Large intestine (tissue), 3 donors: ENCODE measurements at regions not wholly inside any gene's neighbourhood (a gene's known extent, or its start where the extent isn't known, plus 50 kb on each side); places are given as distances from the start of the nearest gene placed in this dataset.

Source experiments
- DNase-seq, 2 donors: peaks; one replicate each; pipeline versions ENCODE4 v3.0.0 to v3.0.0-alpha.2; 2013
- H3K27ac ChIP-seq: one replicate; pipeline ENCODE4 v1.5.1; 2013; ENCODE audit warnings: low read length
- H3K27me3 ChIP-seq: 2 replicates; pipeline ENCODE4 v1.6.1; 2013; ENCODE audit warnings: low read length; ENCODE audit not compliant: control insufficient read depth, insufficient read depth
- H3K36me3 ChIP-seq: 2 replicates; pipeline ENCODE4 v1.6.1; 2013; ENCODE audit warnings: low read length; ENCODE audit not compliant: control insufficient read depth, insufficient read depth
- H3K4me1 ChIP-seq: one replicate; pipeline ENCODE4 v1.6.1; 2013; ENCODE audit warnings: low read length; ENCODE audit not compliant: control insufficient read depth, insufficient read depth
- H3K4me3 ChIP-seq: one replicate; pipeline ENCODE4 v1.5.1; 2013; ENCODE audit warnings: low read length
- H3K9me3 ChIP-seq: one replicate; pipeline ENCODE4 v1.6.1; 2013; ENCODE audit warnings: mild to moderate bottlenecking, low read depth, low read length, moderate library complexity; ENCODE audit not compliant: control insufficient read depth
- WGBS: methylation state at CpG from one replicate; pipeline ENCODE4 v1.1.5; 2013; ENCODE audit warnings: low lambda C conversion rate; ENCODE audit not compliant: insufficient coverage; 5-methylcytosine and 5-hydroxymethylcytosine counted together

DNA sequence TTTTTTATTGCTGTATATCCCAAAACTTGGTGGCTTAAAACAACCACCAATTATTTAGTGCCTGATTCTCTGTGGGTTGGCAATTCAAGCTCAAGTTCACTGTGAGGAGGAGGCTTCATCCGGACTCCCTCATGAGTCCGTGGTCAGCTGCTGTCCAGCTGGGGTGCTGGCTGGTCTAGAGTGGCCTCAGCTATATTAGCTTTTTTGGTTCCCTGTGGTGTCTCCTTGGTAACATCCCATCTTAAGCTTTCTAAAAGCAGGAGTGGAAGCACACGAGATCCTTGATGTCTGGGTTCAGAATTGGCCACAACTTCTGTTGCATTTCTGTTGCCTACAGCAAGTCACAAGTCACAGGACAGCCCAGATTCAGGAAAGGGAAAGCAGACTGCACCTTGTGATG, 536.5 kb upstream of the FZD8 start:
- Histone ChIP-seq H3K4me1 (peaks cover 4% of the 10 kb centered on the region), H3K36me3 (no peaks in the 10 kb centered on the region), H3K27me3 (no peaks in the 10 kb centered on the region), H3K27ac (no peak overlapping the region), H3K4me3 (no peak overlapping the region), H3K9me3 (no peaks in the 10 kb centered on the region)
- DNase-seq: no peak
- WGBS: 60% methylated on average over 1 of the region's 3 CpGs

DNA sequence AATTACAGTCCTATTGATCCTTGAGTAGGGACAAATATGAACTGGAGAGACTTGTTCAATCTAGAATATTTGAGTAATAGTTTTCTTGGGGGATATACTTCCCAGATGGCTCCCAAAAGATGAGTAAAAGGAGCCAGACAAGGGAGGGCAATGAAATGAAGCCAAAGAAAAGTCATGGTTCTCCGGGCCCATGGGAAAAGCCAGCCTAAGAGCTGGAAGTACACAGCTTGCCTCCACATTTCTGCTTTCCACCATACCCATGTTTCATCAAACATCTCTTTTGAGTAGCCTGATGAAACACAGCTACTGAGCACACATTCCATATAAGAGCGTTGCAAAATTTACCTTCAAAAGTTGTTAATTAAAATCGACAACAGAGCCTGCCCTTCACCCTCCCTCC, 535.0 kb upstream of the FZD8 start:
- no peak for DNase-seq
- no peaks in the 10 kb centered on the region for H3K36me3 ChIP-seq
- H3K9me3 ChIP-seq: no peaks in the 10 kb centered on the region
- no peaks in the 10 kb centered on the region for H3K27me3 ChIP-seq
- no CpG with 5 or more reads among the region's 3 CpGs for WGBS
- no peak overlapping the region for H3K27ac ChIP-seq
- H3K4me3 ChIP-seq: no peak overlapping the region
- H3K4me1 ChIP-seq: peaks cover 7% of the 10 kb centered on the region

DNA sequence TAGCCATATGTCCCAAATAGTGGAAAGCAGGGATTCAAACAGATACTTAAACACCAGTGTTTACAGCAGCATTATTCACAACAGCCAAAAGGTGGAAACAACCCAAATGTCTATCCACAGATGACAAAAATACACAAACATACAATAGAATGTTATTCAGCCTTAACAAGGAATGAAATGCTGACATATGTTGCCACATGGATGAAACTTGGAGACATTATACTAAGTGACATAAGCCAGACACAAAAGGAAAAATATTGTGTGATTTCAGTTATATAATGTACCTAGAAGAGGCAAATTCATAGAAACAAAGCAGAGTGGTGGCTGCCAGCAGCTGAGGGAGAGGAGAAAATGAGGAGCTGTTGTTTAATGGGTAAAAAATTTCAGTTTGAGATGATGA, 533.9 kb upstream of the FZD8 start:
- H3K27me3 ChIP-seq: no peaks in the 10 kb centered on the region
- no peak overlapping the region for H3K27ac ChIP-seq
- H3K9me3 ChIP-seq: no peaks in the 10 kb centered on the region
- H3K4me1 ChIP-seq: peaks cover 9% of the 10 kb centered on the region
- no peak overlapping the region for H3K4me3 ChIP-seq
- DNase-seq: no peak
- no peaks in the 10 kb centered on the region for H3K36me3 ChIP-seq

DNA sequence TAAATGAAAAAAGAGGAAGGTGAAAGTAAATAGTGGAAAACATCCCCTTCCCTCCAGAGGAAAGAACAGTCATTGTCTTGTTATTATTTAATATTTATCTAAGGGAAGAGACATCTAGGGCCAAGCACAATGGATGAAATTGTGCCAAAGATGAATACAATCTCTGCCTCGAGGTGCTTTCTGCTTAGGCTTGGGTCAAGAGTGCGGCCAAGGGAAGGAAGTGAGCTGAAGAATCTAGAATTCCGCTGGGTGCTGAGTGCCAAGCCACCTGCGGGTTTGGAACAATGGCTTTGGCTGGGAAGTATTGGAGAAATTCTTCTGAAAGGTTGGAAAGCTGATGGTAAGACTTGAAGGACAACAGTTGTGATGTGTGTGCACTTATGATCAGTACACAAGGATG, 531.3 kb upstream of the FZD8 start:
- DNase-seq: no peak
- no peaks in the 10 kb centered on the region for H3K36me3 ChIP-seq
- H3K4me1 ChIP-seq: peaks cover 9% of the 10 kb centered on the region
- H3K4me3 ChIP-seq: no peak overlapping the region
- H3K9me3 ChIP-seq: no peaks in the 10 kb centered on the region
- no peaks in the 10 kb centered on the region for H3K27me3 ChIP-seq
- no peak overlapping the region for H3K27ac ChIP-seq
- WGBS: no CpG with 5 or more reads among the region's 4 CpGs

DNA sequence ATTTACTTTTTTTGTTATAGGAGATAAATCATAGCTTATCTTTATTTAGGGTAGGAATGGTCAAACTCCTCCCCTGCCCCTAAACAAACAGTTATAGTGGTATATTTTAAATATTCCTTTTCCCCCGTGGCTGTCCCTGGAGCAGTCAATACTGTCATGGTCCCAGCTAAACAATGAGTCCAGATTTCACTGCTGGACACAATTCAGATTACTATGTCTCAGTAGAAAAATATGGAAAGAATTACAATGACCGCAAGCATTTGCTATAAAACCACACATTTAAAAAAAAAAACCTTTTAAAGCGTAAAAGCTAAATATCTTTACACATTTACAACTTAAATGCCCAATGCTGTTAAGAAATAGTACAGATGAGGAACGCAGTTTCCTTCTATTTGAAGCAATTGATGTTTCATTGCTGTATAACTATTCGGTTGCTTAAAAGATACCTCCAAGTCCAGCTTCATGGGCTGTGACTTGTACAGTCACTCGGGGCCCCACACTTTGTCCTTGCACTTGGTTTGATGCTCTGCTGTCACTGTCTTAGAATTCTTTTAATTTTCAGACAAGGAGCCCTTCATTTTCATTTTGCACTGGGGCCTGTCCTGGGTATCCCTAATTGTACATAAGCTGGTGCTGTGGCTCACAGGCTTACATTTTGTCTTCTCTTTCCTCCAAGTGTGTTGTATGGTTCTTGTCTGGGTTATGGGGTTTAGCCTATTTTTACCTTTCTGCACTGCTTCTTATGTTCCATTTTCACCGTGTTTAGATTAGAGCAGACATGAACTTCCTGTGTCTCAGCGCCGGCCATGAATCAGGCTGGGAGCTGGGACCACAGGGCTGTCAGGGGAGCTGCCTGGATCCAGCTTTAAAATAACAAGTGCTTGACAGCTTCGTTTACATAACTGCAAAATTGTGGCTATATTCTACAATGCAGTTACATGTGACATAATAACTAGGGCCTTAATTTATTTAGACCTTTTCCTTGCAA, 530.2 kb upstream of the FZD8 start:
- peak in 1 of 2 donors; percentile 17 for DNase-seq
- WGBS: no CpG with 5 or more reads among the region's 10 CpGs
- H3K4me1 ChIP-seq: peaks cover 9% of the 10 kb centered on the region
- no peaks in the 10 kb centered on the region for H3K36me3 ChIP-seq
- no peak overlapping the region for H3K4me3 ChIP-seq
- no peaks in the 10 kb centered on the region for H3K9me3 ChIP-seq
- H3K27ac ChIP-seq: no peak overlapping the region
- H3K27me3 ChIP-seq: no peaks in the 10 kb centered on the region

DNA sequence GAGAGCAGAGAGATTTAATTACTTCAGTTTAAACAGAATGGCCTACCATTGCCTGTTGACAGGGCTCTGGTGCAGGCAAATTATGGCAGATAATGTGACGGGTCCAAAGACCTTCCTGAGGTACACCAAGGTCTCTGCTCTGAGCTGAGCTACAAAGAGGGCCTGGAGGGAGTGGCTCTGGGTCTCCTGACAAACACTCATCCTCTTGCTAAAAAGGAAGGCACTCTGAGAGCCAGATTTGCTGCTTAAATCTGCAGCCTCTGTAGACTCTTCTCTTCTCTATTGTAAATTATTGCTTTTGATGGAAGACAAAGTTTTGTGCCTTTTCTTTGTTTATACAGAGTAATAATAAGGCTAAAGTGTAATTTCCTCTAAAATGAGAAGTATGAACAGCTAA, 529.5 kb upstream of the FZD8 start:
- H3K36me3 ChIP-seq: no peaks in the 10 kb centered on the region
- no peaks in the 10 kb centered on the region for H3K27me3 ChIP-seq
- peak in 1 of 2 donors; percentile 36 for DNase-seq
- H3K9me3 ChIP-seq: no peaks in the 10 kb centered on the region
- H3K4me3 ChIP-seq: no peak overlapping the region
- no peak overlapping the region for H3K27ac ChIP-seq
- H3K4me1 ChIP-seq: peaks cover 9% of the 10 kb centered on the region
- WGBS: no CpG with 5 or more reads among the region's 1 CpG

DNA sequence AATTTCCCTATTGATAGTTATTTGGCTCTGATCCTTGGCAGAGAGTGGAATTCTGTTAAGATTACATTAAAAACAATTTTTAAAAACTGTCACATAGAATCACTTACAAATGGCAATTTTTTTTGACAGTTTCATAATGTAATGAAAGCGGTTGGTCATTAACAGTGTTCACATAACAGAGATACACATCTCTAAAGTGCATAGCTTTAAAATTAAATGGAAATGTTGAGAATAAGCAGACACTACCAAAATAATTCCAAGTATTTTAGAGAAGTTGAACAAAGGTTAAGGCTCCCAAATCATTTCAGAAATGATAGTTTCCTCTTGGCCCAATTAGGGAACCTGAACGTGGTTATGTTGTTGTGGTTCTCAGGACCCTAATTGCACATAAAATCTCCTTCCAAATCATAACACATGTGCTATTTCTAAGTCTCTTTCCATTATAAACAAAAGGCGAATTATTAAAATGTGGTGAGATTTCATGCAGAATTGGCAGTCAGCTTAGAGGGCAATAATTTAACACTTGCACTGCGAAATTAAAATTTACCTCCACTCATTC, 528.9 kb upstream of the FZD8 start:
- Histone ChIP-seq H3K36me3 (no peaks in the 10 kb centered on the region), H3K4me1 (peaks cover 9% of the 10 kb centered on the region), H3K4me3 (no peak overlapping the region), H3K27me3 (no peaks in the 10 kb centered on the region), H3K9me3 (no peaks in the 10 kb centered on the region), H3K27ac (no peak overlapping the region)
- no peak for DNase-seq
- WGBS: 68% methylated on average over 2 of the region's 4 CpGs

DNA sequence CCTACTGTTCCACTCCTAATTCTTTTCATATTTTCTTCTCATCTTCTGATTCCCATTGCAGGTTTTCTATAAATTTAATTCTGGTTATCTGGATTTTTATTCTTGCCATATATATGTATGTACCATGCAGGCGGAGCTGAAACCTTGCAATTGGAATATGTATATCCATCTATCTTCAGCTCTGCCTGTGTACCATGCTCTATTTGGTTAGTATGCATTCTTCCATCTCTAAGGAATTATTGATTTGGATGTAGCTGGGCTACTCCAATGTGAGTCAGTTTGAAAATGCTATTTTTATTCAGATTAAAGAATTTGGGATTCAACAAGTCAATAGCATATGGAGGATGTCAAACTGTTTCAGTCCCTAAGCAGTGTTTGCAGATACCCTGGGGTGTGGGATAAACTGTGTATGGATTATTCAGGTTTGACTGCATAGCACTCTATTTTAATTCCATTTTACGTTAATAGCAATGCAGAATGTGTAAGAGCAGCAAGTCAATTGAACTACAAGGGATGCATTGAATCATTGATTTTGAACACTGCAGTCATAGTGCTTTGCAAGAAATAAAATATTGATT, 528.1 kb upstream of the FZD8 start:
- no peak for DNase-seq
- Histone ChIP-seq H3K27ac (no peak overlapping the region), H3K4me3 (no peak overlapping the region), H3K36me3 (no peaks in the 10 kb centered on the region), H3K27me3 (no peaks in the 10 kb centered on the region), H3K9me3 (no peaks in the 10 kb centered on the region), H3K4me1 (peaks cover 9% of the 10 kb centered on the region)
- no CpG with 5 or more reads among the region's 2 CpGs for WGBS

DNA sequence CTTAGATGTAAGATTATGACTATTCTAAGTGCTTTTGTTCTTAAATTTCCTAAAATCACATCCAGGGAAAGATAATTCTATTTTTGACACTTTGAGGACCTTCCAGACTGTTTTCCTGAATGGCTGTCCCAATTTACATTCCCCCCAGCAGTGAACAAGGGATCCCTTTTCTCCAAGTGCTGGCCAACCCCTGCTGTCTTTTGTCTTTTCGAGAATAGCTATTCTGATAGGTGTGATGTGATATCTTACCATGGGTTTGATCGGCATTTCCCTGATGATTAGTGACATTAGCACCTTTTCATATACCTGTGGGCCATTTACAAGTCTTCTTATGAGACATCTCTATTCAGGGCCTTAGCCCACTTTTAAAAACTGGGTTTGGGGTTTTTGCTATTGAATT, 526.7 kb upstream of the FZD8 start:
- no peaks in the 10 kb centered on the region for H3K27me3 ChIP-seq
- no peak overlapping the region for H3K4me3 ChIP-seq
- DNase-seq: no peak
- no peak overlapping the region for H3K27ac ChIP-seq
- H3K9me3 ChIP-seq: no peaks in the 10 kb centered on the region
- peaks cover 9% of the 10 kb centered on the region for H3K4me1 ChIP-seq
- H3K36me3 ChIP-seq: no peaks in the 10 kb centered on the region
- WGBS: no CpG with 5 or more reads among the region's 2 CpGs

DNA sequence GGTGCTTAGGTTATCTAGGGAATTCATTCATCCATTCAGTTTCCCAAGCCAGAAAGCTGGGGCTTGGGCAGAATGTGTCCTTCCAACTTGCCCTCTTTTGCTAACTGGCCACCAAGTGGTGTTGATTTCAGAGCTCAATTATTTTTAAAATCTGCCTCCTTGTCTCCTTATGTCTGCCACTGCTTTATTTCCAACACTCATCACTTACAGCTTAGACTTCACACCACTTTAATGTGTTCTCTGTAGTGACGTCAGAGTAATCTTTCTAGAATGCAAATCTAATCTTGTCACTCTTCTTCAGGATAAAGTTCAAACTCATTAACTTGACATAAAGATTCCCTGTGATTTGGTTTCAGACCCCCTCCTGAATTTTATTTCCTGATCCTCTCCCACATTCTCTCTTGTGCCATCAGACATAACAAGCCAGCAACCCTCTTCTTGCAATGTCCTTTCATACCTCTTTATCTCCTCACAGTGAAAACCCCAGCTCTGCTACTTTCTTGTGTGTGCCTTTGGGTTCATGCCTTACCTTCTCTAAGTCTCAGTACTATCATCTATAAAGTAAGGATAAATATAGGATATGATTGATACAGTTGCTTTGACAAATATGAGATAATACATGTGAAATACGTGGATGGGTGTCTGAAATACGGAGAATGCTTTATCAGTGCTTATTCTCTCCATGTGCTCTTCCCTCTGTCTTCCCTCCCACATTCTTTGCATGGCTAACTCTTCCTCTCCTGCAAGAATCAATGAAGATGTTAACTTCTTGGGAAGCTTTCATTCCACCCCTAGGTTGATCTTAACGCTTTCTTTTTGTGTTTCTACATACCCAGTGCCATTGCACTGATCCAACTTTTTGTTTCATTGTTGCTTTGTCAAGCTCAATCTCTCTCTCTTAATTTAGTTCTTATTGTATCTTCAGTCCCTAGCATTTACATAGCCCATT, 522.7 kb upstream of the FZD8 start:
- H3K27ac ChIP-seq: no peak overlapping the region
- no peaks in the 10 kb centered on the region for H3K27me3 ChIP-seq
- no peaks in the 10 kb centered on the region for H3K4me1 ChIP-seq
- WGBS: 67% methylated on average over 2 of the region's 4 CpGs
- no peaks in the 10 kb centered on the region for H3K9me3 ChIP-seq
- no peaks in the 10 kb centered on the region for H3K36me3 ChIP-seq
- DNase-seq: no peak
- H3K4me3 ChIP-seq: no peak overlapping the region
